Keratinocyte (primary cell): ENCODE measurements at regions not wholly inside any gene's neighbourhood (a gene's known extent, or its start where the extent isn't known, plus 50 kb on each side); places are given as distances from the start of the nearest gene placed in this dataset.

Experiments used
- DNase-seq: peaks from one replicate; pipeline ENCODE4 v3.0.0-alpha.2; 2011; ENCODE audit warnings: low read depth, missing footprints, low spot score
- FAIRE-seq: peaks from 2 replicates; lab custom pipeline; 2011; peaks lifted over from hg19 to GRCh38; lab: Jason Lieb, UNC
- H2AFZ ChIP-seq: 2 replicates; pipeline ENCODE4 v1.6.0; 2012; ENCODE audit warnings: low read length, control low read depth, inconsistent platforms; ENCODE audit not compliant: control insufficient read depth
- H3K27ac ChIP-seq: 2 replicates; pipeline ENCODE4 v1.5.1; 2011; ENCODE audit warnings: low read length; ENCODE audit not compliant: control insufficient read depth, insufficient read depth
- H3K27me3 ChIP-seq: 3 replicates; pipeline ENCODE4 v1.6.0; 2011; ENCODE audit warnings: low read length; ENCODE audit not compliant: control insufficient read depth, insufficient read depth; ENCODE audit errors: extremely low read depth
- H3K36me3 ChIP-seq, 2 experiments: 2 replicates in 1 of 2; 3 replicates in 1 of 2; pipeline ENCODE4 v1.5.1; 2011; ENCODE audit warnings: low read length in 2 of 2, mild to moderate bottlenecking in 1 of 2; ENCODE audit not compliant: control insufficient read depth in 2 of 2, insufficient read depth in 2 of 2; ENCODE audit errors: extremely low read depth in 1 of 2
- H3K4me1 ChIP-seq: 3 replicates; pipeline ENCODE4 v1.5.1; 2011; ENCODE audit warnings: low read length; ENCODE audit not compliant: control insufficient read depth, insufficient read depth; ENCODE audit errors: extremely low read depth
- H3K4me2 ChIP-seq: 3 replicates; pipeline ENCODE4 v1.6.0; 2011; ENCODE audit warnings: low read depth, low read length; ENCODE audit not compliant: control insufficient read depth, insufficient read depth; ENCODE audit errors: extremely low read depth
- H3K4me3 ChIP-seq, 3 experiments: fragments of 200-600 bp in 1 of 3; sonication (generic) in 1 of 3; 2 replicates in 2 of 3; 3 replicates in 1 of 3; pipeline ENCODE4 v1.5.1; 2011 to 2016; ENCODE audit warnings: low read length in 3 of 3, mild to moderate bottlenecking in 3 of 3, control low read depth in 2 of 3, inconsistent platforms in 1 of 3, low read depth in 1 of 3, mixed read lengths in 1 of 3, mixed run types in 1 of 3, moderate library complexity in 1 of 3; ENCODE audit not compliant: control insufficient read depth in 2 of 3, insufficient read depth in 2 of 3; ENCODE audit errors: extremely low read depth in 1 of 3
- H3K79me2 ChIP-seq: 2 replicates; pipeline ENCODE4 v1.6.0; 2012; ENCODE audit warnings: low read length; ENCODE audit not compliant: control insufficient read depth, insufficient read depth
- H3K9ac ChIP-seq: 3 replicates; pipeline ENCODE4 v1.6.0; 2011; ENCODE audit warnings: low read length; ENCODE audit not compliant: control insufficient read depth, insufficient read depth; ENCODE audit errors: extremely low read depth
- H3K9me1 ChIP-seq: 3 replicates; pipeline ENCODE4 v1.6.0; 2011; ENCODE audit warnings: low read length; ENCODE audit not compliant: control insufficient read depth, insufficient read depth; ENCODE audit errors: extremely low read depth
- H3K9me3 ChIP-seq: 2 replicates; pipeline ENCODE4 v1.5.1; 2012; ENCODE audit warnings: low read depth, low read length; ENCODE audit not compliant: control insufficient read depth
- H4K20me1 ChIP-seq: 3 replicates; pipeline ENCODE4 v1.6.0; 2011; ENCODE audit warnings: low read length; ENCODE audit not compliant: control insufficient read depth, insufficient read depth; ENCODE audit errors: extremely low read depth
- CTCF ChIP-seq, 3 experiments: IDR thresholded peaks in 1 of 3; conservative IDR thresholded peaks in 1 of 3; optimal IDR thresholded peaks in 1 of 3; 2 replicates in 2 of 3; 3 replicates in 1 of 3; pipeline versions ENCODE3 to v1.5.1; 2011; ENCODE audit warnings: low read length in 3 of 3, mild to moderate bottlenecking in 3 of 3, moderate library complexity in 2 of 3, control low read depth in 1 of 3, inconsistent platforms in 1 of 3; ENCODE audit not compliant: insufficient read depth in 2 of 3; ENCODE audit errors: extremely low read depth in 1 of 3
- EZH2 ChIP-seq: IDR thresholded peaks from one replicate; pipeline ENCODE4 v1.6.1; 2012; ENCODE audit warnings: inconsistent platforms, mild to moderate bottlenecking, low read length, moderate library complexity
- dilution Hi-C: fragments of 300-500 bp; cut with MboI; formaldehyde crosslinking; loops from one replicate; pipeline ENCODE4 v1.7.0; 2020; ENCODE audit warnings: low sequenced_read_pairs; ENCODE audit not compliant: extremely low pct_ligation_motif_present

DNA sequence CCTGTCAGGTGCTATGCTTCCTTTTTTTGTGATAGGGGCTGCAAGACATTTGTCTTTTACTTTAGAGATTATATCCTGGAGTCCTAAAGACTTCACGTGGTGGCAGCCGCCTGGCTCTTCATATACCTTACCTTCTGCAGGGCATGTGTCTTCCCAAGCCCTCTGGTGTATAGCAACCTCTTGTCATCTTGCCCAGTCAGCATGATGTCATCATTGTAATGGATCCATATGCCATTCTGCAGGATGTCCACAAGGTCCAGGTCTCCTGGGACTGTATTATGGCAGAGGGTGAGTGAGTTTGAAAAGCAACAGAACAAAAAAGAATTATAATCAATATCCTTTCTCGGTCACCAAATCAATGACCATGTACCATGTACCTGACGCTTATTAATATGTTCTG, 82.2 kb upstream of the SCOC start:
- peaks cover 5% of the 10 kb centered on the region for H3K4me1 ChIP-seq
- dilution Hi-C loops: no loop called here
- H3K9me3 ChIP-seq: peaks cover 5% of the 10 kb centered on the region
- no peaks in the 10 kb centered on the region for H3K36me3 ChIP-seq
- no peaks in the 10 kb centered on the region for H3K79me2 ChIP-seq
- no peak overlapping the region for H3K27ac ChIP-seq
- H3K27me3 ChIP-seq: peaks cover 8% of the 10 kb centered on the region
- DNase-seq: no peak
- H4K20me1 ChIP-seq: no peaks in the 10 kb centered on the region
- no peak overlapping the region for H3K4me3 ChIP-seq
- H3K9ac ChIP-seq: no peak overlapping the region
- no peak overlapping the region for H2AFZ ChIP-seq
- TF ChIP-seq CTCF (optimal IDR thresholded peaks at IDR 0.05 in 1 of 3, IDR thresholded peaks at IDR 0.05 in 1 of 3, conservative IDR thresholded peaks at IDR 0.05 in 1 of 3; ENCODE audit: extremely low read depth in 1 of 3, insufficient read depth in 2 of 3, low read length in 3 of 3) (no peak), EZH2 (no peak)
- no peak overlapping the region for H3K4me2 ChIP-seq
- no peaks in the 10 kb centered on the region for H3K9me1 ChIP-seq
- FAIRE-seq: no peak

- FAIRE-seq (no peak), DNase-seq (no peak)
- Histone ChIP-seq H3K27ac (no peak overlapping the region), H3K9me1 (no peaks in the 10 kb centered on the region), H3K4me3 (no peak overlapping the region), H3K9ac (no peak overlapping the region), H3K79me2 (no peaks in the 10 kb centered on the region), H3K9me3 (peaks cover 5% of the 10 kb centered on the region), H3K4me2 (no peak overlapping the region), H4K20me1 (no peaks in the 10 kb centered on the region), H3K4me1 (no peaks in the 10 kb centered on the region), H2AFZ (no peak overlapping the region), H3K36me3 (no peaks in the 10 kb centered on the region), H3K27me3 (peaks cover 9% of the 10 kb centered on the region)
- dilution Hi-C loops: no loop called here
- TF ChIP-seq CTCF (optimal IDR thresholded peaks at IDR 0.05 in 1 of 3, IDR thresholded peaks at IDR 0.05 in 1 of 3, conservative IDR thresholded peaks at IDR 0.05 in 1 of 3; ENCODE audit: extremely low read depth in 1 of 3, insufficient read depth in 2 of 3, low read length in 3 of 3): no peak
- no peak for TF ChIP-seq EZH2
These were observed 84.0 kb upstream of the SCOC start for GRCh38 chr4:140289486-140289885.
